NB4 (cell line): ENCODE measurements at regions not wholly inside any gene's neighbourhood (a gene's known extent, or its start where the extent isn't known, plus 50 kb on each side); places are given as distances from the start of the nearest gene placed in this dataset.

ENCODE experiments used
- CTCF ChIP-seq: IDR thresholded peaks from one replicate; pipeline ENCODE4 v1.5.1; 2012; ENCODE audit warnings: low read depth, low read length
- MYC ChIP-seq: IDR thresholded peaks from 2 replicates; pipeline ENCODE4 v1.6.1; 2011; ENCODE audit warnings: low read depth, low read length
- POLR2A ChIP-seq: IDR thresholded peaks from 2 replicates; pipeline ENCODE4 v1.6.1; 2011; ENCODE audit warnings: mild to moderate bottlenecking; ENCODE audit not compliant: insufficient read length; ENCODE audit errors: extremely low read depth
- TF ChIP-seq, protein P1 (sequence below): IDR thresholded peaks from 2 replicates; pipeline ENCODE4 v1.6.1; 2011; ENCODE audit warnings: low read depth, low read length

GRCh38 chr9:85079349-85079748 is 409.8 kb downstream of the NTRK2 start:
- TF ChIP-seq CTCF (no peak), MYC (no peak), POLR2A (no peak)
- TF ChIP-seq, protein P1, sequence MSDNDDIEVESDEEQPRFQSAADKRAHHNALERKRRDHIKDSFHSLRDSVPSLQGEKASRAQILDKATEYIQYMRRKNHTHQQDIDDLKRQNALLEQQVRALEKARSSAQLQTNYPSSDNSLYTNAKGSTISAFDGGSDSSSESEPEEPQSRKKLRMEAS, result no peak
